ENCODE measurements at regions not wholly inside any gene's neighbourhood (a gene's known extent, or its start where the extent isn't known, plus 50 kb on each side); places are given as distances from the start of the nearest gene placed in this dataset.
"Not testable (repeated sequence)": the region's sequence is repeated elsewhere in the genome, so short reads cannot be mapped to it uniquely, and the experiment has no call there.

- not testable (repeated sequence) for TF ChIP-seq CTCF (conservative IDR thresholded peaks at IDR 0.05); ZFX (IDR thresholded peaks at IDR 0.05)
Measured at GRCh38 chr4:38420254-38420653, 243.7 kb upstream of the KLF3 start.

All from C4-2B (cell line).